IMR-90 (cell line): ENCODE measurements at regions not wholly inside any gene's neighbourhood (a gene's known extent, or its start where the extent isn't known, plus 50 kb on each side); places are given as distances from the start of the nearest gene placed in this dataset.

Source experiments
- ATAC-seq: fragments of 200-7000 bp; cut with Tn5 transposase; 2 replicates; pipeline ENCODE4 v1.9.1; 2020; ENCODE audit warnings: low read depth, mild to moderate bottlenecking, moderate library complexity
- BruUV-seq: library from RNA; stranded (reverse); fragments of 400-500 nt; replicated peaks from 2 replicates; lab custom pipeline; 2021; lab: Mats Ljungman, UMichigan
- CTCF ChIA-PET: fragments of 300-600 bp; formaldehyde crosslinking; extraction: SDS; loops from one replicate; lab custom pipeline; 2021; ENCODE audit warnings: antibody characterized with exemption; lab: Yijun Ruan, JAX
- POLR2A ChIA-PET: fragments of 300-600 bp; sonication (Branson Sonifier 250); formaldehyde crosslinking; loops from one replicate; lab custom pipeline; 2022; ENCODE audit warnings: antibody characterized with exemption; ENCODE audit not compliant: unreplicated experiment; lab: Charles Lee
- DNase-seq: peaks from one replicate; pipeline ENCODE4 v3.0.0; 2013
- H2AFZ ChIP-seq: replicated peaks from 2 replicates; pipeline ENCODE3; 2013; ENCODE audit warnings: low read length, mild to moderate bottlenecking; ENCODE audit not compliant: poor library complexity
- H2AK5ac ChIP-seq: 2 replicates; pipeline ENCODE4 v1.6.1; 2013; ENCODE audit warnings: low read depth, low read length, inconsistent platforms
- H2AK9ac ChIP-seq: replicated peaks from 2 replicates; pipeline ENCODE3; 2013; ENCODE audit warnings: mild to moderate bottlenecking, low read depth, low read length, moderate library complexity; ENCODE audit not compliant: poor library complexity
- H2BK120ac ChIP-seq: 2 replicates; pipeline ENCODE4 v1.6.1; 2013; ENCODE audit warnings: low read depth, low read length, inconsistent platforms
- H2BK15ac ChIP-seq: 3 replicates; pipeline ENCODE4 v1.6.1; 2013; ENCODE audit warnings: low read depth, low read length, inconsistent platforms
- H2BK20ac ChIP-seq: 2 replicates; pipeline ENCODE4 v1.6.1; 2013; ENCODE audit warnings: low read depth, mild to moderate bottlenecking, inconsistent platforms, low read length, moderate library complexity
- H2BK5ac ChIP-seq: 2 replicates; pipeline ENCODE4 v1.6.1; 2013; ENCODE audit warnings: mild to moderate bottlenecking, low read depth, low read length, inconsistent platforms; ENCODE audit not compliant: poor library complexity, severe bottlenecking
- H3K14ac ChIP-seq: replicated peaks from 2 replicates; pipeline ENCODE4 v1.6.1; 2013; ENCODE audit warnings: low read depth, low read length, inconsistent platforms
- H3K18ac ChIP-seq: 2 replicates; pipeline ENCODE4 v1.6.1; 2013; ENCODE audit warnings: low read depth, low read length, control low read depth
- H3K23ac ChIP-seq: 2 replicates; pipeline ENCODE4 v1.6.1; 2013; ENCODE audit warnings: low read depth, low read length, inconsistent platforms
- H3K27ac ChIP-seq: 2 replicates; pipeline ENCODE4 v1.5.1; 2013; ENCODE audit warnings: mild to moderate bottlenecking, control low read depth, low read length; ENCODE audit not compliant: insufficient read depth
- H3K27me3 ChIP-seq: 2 replicates; pipeline ENCODE4 v1.6.1; 2013; ENCODE audit warnings: low read length; ENCODE audit not compliant: control insufficient read depth, insufficient read depth
- H3K36me3 ChIP-seq: 2 replicates; pipeline ENCODE4 v1.6.1; 2013; ENCODE audit warnings: low read length, mixed read lengths; ENCODE audit not compliant: control insufficient read depth, insufficient read depth
- H3K4ac ChIP-seq: 2 replicates; pipeline ENCODE4 v1.6.1; 2013; ENCODE audit warnings: low read depth, low read length, inconsistent platforms
- H3K4me1 ChIP-seq: 2 replicates; pipeline ENCODE4 v1.6.1; 2013; ENCODE audit warnings: low read length, mixed read lengths; ENCODE audit not compliant: control insufficient read depth, insufficient read depth
- H3K4me2 ChIP-seq: 2 replicates; pipeline ENCODE4 v1.6.1; 2013; ENCODE audit warnings: low read depth, mild to moderate bottlenecking, control low read depth, low read length, moderate library complexity
- H3K4me3 ChIP-seq: 2 replicates; pipeline ENCODE4 v1.5.1; 2013; ENCODE audit warnings: low read depth, mild to moderate bottlenecking, control low read depth, low read length, moderate library complexity; ENCODE audit not compliant: insufficient read depth
- H3K56ac ChIP-seq: 2 replicates; pipeline ENCODE4 v1.6.1; 2013; ENCODE audit warnings: low read length, inconsistent platforms; ENCODE audit not compliant: insufficient read depth; ENCODE audit errors: extremely low read depth
- H3K79me1 ChIP-seq, 2 experiments: 2 replicates each; pipeline ENCODE4 v1.6.1; 2013; ENCODE audit warnings: low read length in 2 of 2, inconsistent platforms in 1 of 2, low read depth in 1 of 2
- H3K9ac ChIP-seq: 2 replicates; pipeline ENCODE4 v1.6.1; 2013; ENCODE audit warnings: low read depth, low read length, control low read depth
- H3K9me1 ChIP-seq: 2 replicates; pipeline ENCODE4 v1.6.1; 2013; ENCODE audit warnings: low read length, inconsistent platforms; ENCODE audit not compliant: insufficient read depth
- H3K9me3 ChIP-seq: 2 replicates; pipeline ENCODE4 v1.6.1; 2013; ENCODE audit warnings: low read length; ENCODE audit not compliant: control insufficient read depth, insufficient read depth
- H4K20me1 ChIP-seq: 2 replicates; pipeline ENCODE4 v1.6.1; 2013; ENCODE audit warnings: low read length, inconsistent platforms; ENCODE audit not compliant: insufficient read depth
- H4K5ac ChIP-seq: 2 replicates; pipeline ENCODE4 v1.6.1; 2013; ENCODE audit warnings: mild to moderate bottlenecking, low read depth, low read length, control low read depth
- H4K8ac ChIP-seq, 2 experiments: 2 replicates each; pipeline ENCODE4 v1.6.1; 2013; ENCODE audit warnings: low read depth in 2 of 2, low read length in 2 of 2, control low read depth in 1 of 2, inconsistent platforms in 1 of 2
- H4K91ac ChIP-seq: 2 replicates; pipeline ENCODE4 v1.6.1; 2013; ENCODE audit warnings: low read depth, low read length, inconsistent platforms; ENCODE audit not compliant: insufficient read depth
- ELK1 ChIP-seq: fragments of 150-350 bp; IDR thresholded peaks from 2 replicates; pipeline ENCODE4 v1.6.1; 2016; ENCODE audit warnings: low read depth, mild to moderate bottlenecking, low read length, moderate library complexity, borderline replicate concordance
- FOS ChIP-seq: fragments of 150-350 bp; IDR thresholded peaks from 2 replicates; pipeline ENCODE4 v1.6.1; 2016; ENCODE audit warnings: low read depth, low read length
- MAFK ChIP-seq: IDR thresholded peaks from 2 replicates; pipeline ENCODE4 v1.6.1; 2012; ENCODE audit warnings: low read depth, low read length, improper control_type of control experiment
- NFE2L2 ChIP-seq: fragments of 150-350 bp; IDR thresholded peaks from 2 replicates; pipeline ENCODE4 v1.6.1; 2016; ENCODE audit warnings: low read depth, mild to moderate bottlenecking, low read length
- POLR2A ChIP-seq: IDR thresholded peaks from 2 replicates; pipeline ENCODE4 v1.6.1; 2012; ENCODE audit warnings: mild to moderate bottlenecking, low read depth, low read length
- RCOR1 ChIP-seq: IDR thresholded peaks from 2 replicates; pipeline ENCODE4 v1.6.1; 2012; ENCODE audit warnings: mild to moderate bottlenecking, low read length, improper control_type of control experiment; ENCODE audit not compliant: insufficient replicate concordance
- RFX5 ChIP-seq: IDR thresholded peaks from 2 replicates; pipeline ENCODE4 v1.8.0; 2012; ENCODE audit warnings: low read depth, mild to moderate bottlenecking, low read length, moderate library complexity
- SMC3 ChIP-seq: fragments of 150-350 bp; IDR thresholded peaks from 2 replicates; pipeline ENCODE4 v1.6.1; 2016; ENCODE audit warnings: low read depth, mild to moderate bottlenecking, antibody characterized with exemption, low read length, moderate library complexity
- USF2 ChIP-seq: fragments of 150-350 bp; IDR thresholded peaks from 2 replicates; pipeline ENCODE4 v1.6.1; 2017; ENCODE audit warnings: mild to moderate bottlenecking, antibody characterized with exemption, low read length, low read depth
- WGBS, 2 experiments: methylation state at CpG; one replicate each; pipeline versions ENCODE4 v1.1.5 to v1.1.7; 2013; ENCODE audit warnings: missing lambda C conversion rate in 2 of 2; ENCODE audit not compliant: insufficient read length in 1 of 2; ENCODE audit errors: extremely low coverage in 2 of 2; 5-methylcytosine and 5-hydroxymethylcytosine counted together
- dilution Hi-C: fragments of 300-500 bp; cut with HindIII; formaldehyde crosslinking; loops from one replicate; pipeline ENCODE4 v1.14.3; 2018; ENCODE audit warnings: low sequenced_read_pairs; ENCODE audit not compliant: unreplicated experiment
- in situ Hi-C: fragments of 300-500 bp; cut with MboI; formaldehyde crosslinking; loops from 3 replicates; pipeline ENCODE4 v1.14.3; 2019; ENCODE audit warnings: low sequenced_read_pairs, inconsistent platforms, mixed read lengths
- intact Hi-C: fragments of 100-400 bp; cut with micrococcal nuclease; formaldehyde crosslinking; loops from 2 replicates; pipeline ENCODE4 v1.10.0; 2022

DNA sequence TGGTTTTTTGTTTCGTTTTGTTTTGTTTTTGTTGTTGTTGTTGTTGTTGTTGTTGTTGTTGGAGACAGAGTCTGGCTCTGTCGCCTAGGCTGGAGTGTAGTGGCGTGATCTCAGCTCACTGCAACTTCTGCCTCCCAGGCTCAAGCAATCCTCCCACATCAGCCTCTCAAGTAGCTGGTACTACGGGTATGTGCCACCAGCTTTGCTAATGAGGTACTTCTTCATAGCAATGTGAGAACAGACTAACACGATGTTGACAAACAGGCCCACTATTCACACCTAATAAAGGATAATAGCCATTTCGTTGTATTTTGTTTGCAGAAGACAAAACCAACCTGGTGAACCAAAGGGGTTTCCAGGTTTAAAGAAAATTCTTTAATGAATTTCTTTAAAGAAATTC lies 130.9 kb downstream of the DIRAS2 start:
- H3K4me3 ChIP-seq: no peak overlapping the region
- H4K5ac ChIP-seq: no peak overlapping the region
- H3K9me1 ChIP-seq: no peaks in the 10 kb centered on the region
- no peak overlapping the region for H2AK9ac ChIP-seq
- ATAC-seq: no peak
- CTCF ChIA-PET: no interaction called here
- no peaks in the 10 kb centered on the region for H4K20me1 ChIP-seq
- intact Hi-C loops (no loop called here), dilution Hi-C loops (no loop called here), in situ Hi-C loops (no loop called here)
- BruUV-seq: no TSS peak
- no peak overlapping the region for H3K4ac ChIP-seq
- H3K56ac ChIP-seq: no peak overlapping the region
- H2BK15ac ChIP-seq: no peak overlapping the region
- H3K36me3 ChIP-seq: no peaks in the 10 kb centered on the region
- no peak overlapping the region for H3K9ac ChIP-seq
- H2AFZ ChIP-seq: no peak overlapping the region
- H2BK120ac ChIP-seq: no peak overlapping the region
- no peak overlapping the region for H4K91ac ChIP-seq
- no peak overlapping the region for H3K14ac ChIP-seq
- H2BK5ac ChIP-seq: no peak overlapping the region
- H3K18ac ChIP-seq: no peak overlapping the region
- H3K4me2 ChIP-seq: no peak overlapping the region
- no peaks in the 10 kb centered on the region for H3K9me3 ChIP-seq
- H2AK5ac ChIP-seq: no peak overlapping the region
- WGBS, 2 experiments: 20% methylated on average over 1 of the region's 6 CpGs; no CpG with 5 or more reads in 1 of the 2 experiments
- POLR2A ChIA-PET: no interaction called here
- no peak overlapping the region for H4K8ac ChIP-seq
- no peak for DNase-seq
- TF ChIP-seq POLR2A (no peak), USF2 (no peak), MAFK (no peak), SMC3 (no peak), ELK1 (no peak), RCOR1 (no peak), NFE2L2 (no peak), RFX5 (no peak), FOS (no peak)
- H3K4me1 ChIP-seq: no peaks in the 10 kb centered on the region
- H3K79me1 ChIP-seq: no peaks in the 10 kb centered on the region
- H3K23ac ChIP-seq: no peak overlapping the region
- H2BK20ac ChIP-seq: no peak overlapping the region
- H3K27ac ChIP-seq: no peak overlapping the region
- no peaks in the 10 kb centered on the region for H3K27me3 ChIP-seq
